HG02759 (cell line): ENCODE measurements at regions not wholly inside any gene's neighbourhood (a gene's known extent, or its start where the extent isn't known, plus 50 kb on each side); places are given as distances from the start of the nearest gene placed in this dataset.
"Not testable (repeated sequence)": the region's sequence is repeated elsewhere in the genome, so short reads cannot be mapped to it uniquely, and the experiment has no call there.

Experiments
- ATAC-seq: cut with Tn5 transposase; IDR thresholded peaks from one replicate; pipeline ENCODE4 v1.9.1; 2021; ENCODE audit warnings: mild to moderate bottlenecking, moderate library complexity; ENCODE audit not compliant: unreplicated experiment

DNA sequence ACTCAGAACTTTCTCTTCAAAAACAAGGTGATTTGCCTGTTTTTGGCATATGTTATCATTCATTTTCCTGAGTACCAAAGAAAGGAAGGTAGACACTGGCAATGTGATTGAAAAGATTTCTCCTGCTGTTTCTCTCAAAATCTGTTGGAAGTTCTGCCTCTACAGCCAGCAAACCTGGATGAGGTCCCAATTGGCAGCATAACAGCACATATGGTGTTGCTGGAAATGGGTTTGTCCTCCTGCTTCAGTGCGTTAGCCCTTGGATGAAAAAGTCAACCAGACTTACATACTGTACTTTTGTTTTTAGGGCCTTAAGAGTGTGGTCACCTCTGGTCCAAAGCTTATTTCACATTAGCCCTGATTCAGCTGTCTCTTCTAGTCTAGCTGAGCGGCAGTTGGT is 237.6 kb upstream of the MME start:
- no peak for ATAC-seq

DNA sequence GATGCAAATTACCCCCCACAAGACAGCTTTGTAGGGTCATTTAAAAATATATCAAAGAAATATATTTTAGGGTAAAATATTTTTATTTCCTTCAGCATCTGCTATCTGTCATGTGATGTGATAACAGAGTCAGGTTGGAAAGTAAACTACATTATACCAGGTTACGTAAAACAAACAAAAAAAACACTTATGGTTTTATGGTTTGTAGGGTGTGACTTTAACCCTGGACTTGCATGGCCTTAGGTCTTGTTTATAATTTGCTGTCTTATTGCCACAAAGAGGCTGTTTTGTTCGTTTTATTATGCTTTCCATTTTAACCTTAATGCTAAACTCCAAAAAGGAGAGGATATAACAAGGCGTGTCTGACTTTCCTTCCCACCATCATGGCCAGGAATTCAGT is 244.5 kb upstream of the MME start:
- no peak for ATAC-seq

DNA sequence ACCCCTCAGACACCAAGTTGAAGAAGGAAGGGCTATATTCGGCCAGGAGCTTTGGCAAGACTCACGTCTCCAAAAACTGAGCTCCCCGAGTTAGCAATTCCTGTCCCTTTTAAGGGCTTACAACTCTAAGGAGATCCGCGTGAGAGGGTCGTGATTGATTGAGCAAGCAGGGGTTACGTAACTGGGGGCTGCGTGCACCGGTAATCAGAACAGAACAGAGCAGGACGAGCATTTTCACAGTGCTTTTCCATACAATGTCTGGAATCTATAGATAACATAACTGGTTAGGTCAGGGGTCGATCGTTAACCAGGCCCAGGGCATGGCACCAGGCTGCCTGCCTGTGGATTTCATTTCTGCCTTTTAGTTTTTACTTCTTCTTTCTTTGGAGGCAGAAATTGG is 245.3 kb upstream of the MME start:
- ATAC-seq: not testable (repeated sequence)

DNA sequence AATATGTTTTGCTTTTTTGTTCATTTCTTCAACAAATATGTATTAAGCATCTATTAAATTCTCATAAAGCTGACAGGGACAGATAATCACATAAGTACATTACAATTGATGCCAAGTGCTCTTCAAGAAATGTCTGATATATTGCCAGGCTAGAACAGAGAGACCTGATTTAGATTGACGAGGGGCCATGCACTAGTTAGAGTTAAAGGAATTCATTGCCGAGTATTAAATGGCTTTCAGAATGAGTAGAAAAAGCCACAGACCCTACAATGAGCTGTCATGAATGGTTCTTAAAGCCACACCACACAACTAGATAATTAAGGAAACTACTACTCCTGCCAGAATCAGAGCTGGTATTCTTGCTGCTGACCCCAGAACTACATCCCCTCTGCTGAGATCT is 250.2 kb upstream of the MME start:
- no peak for ATAC-seq

DNA sequence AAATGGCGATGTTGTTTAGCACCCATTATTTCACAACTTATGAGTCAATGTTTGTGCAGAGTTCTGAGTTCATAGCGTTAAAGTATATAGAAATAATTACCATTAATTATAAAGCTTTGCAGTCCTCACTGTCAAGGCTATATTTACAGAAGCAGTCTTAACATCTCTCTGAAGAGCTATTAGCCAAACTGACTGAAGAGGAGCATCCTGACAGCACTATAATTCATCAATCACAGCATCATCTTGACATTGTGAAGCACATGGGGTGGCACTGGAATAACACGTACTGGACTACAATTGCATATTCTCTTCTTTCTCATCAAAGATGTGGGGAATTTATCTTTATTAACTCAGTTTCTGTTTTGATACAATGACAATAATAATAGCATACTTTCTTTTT is 260.6 kb upstream of the MME start:
- ATAC-seq: no peak

DNA sequence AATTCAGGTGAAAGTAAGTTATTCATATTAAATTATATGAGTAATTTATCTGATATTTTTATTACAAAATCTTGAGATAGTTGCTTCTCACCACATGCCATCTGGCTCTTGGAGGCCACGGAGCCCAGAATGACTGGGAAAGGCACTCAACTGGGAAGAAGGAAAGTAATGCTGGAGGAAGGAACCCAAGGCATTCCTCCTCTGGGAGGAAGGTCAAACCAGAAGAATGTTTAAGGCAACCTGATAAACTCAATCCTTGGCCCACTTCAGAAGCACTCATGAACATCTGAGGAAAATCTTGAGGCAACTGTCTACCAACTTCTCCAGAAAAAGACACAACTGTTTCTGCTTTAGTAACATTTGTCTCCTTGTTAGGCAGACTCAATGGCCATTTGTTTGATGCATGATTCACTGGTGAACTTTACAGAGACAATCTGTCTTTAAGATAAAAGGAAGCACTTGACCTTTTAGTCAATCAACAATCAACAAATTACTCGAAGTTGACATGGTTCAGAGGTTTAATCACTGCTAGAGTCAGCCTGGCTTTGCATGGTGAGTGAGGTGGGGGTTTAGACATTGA is 261.4 kb upstream of the MME start:
- ATAC-seq: no peak

GRCh38 chr3:154810017-154810416 is 270.1 kb upstream of the MME start:
- not testable (repeated sequence) for ATAC-seq

- no peak for ATAC-seq
These were observed 278.4 kb upstream of the MME start for GRCh38 chr3:154801729-154802128.

- no peak for ATAC-seq
These were observed 280.3 kb upstream of the MME start for GRCh38 chr3:154799800-154800199.

- ATAC-seq: no peak
These were observed 284.5 kb upstream of the MME start for GRCh38 chr3:154795582-154795981.

DNA sequence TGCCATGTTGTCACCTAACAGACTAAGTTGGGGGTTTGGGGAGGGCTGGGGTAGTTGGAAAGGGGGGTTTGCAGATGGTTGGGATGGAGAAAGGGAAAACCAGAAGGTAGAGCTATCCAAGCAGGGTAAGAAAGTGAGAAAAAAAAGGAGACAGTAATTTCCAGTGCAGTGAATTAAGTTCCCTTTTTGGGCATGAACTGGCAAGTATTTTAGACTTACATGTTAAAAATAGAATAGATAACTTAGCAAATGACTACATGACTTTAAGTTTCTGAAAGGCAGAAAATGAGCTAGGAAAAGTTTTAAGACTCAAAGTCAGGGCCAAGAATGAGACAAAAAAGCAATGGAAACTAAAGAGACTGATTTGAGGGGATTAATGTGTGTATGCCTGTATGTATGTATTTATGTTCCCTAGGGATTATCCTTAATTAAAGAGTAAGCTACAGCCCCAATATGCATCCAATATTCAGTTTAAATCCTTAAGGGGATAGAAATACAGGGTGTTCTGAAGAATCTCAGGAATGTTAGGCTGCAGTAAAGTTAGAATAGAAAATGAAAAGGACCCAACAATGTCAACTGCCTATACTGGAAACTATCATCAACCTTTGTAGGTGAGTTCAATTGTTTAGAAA is 285.2 kb upstream of the MME start:
- no peak for ATAC-seq

GRCh38 chr3:154794391-154794790 is 285.7 kb upstream of the MME start:
- ATAC-seq: no peak

GRCh38 chr3:154792828-154793227 is 287.3 kb upstream of the MME start:
- no peak for ATAC-seq

GRCh38 chr3:154791611-154792010 is 288.5 kb upstream of the MME start:
- no peak for ATAC-seq

GRCh38 chr3:154786724-154787123 is 293.4 kb upstream of the MME start:
- no peak for ATAC-seq

GRCh38 chr3:154783521-154783931 is 296.6 kb upstream of the MME start:
- no peak for ATAC-seq

DNA sequence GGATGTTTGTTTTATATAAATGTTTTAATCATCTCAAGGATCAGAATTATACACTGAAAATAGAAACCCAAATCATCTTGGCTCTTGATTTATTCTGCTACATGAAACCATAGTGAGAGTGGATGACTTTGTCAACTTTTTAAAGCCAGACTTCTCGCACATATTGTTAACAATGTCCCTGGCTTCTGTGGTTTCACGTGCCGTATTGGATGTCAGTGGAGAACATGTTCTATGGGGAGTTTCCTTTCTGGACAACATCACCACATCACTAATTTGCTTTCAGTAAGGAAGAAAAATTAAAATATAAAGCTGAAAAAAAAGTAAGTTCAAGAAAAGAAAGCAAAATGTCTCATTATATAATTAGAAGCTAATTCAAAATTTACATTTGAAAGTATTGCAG is 297.1 kb upstream of the MME start:
- no peak for ATAC-seq

DNA sequence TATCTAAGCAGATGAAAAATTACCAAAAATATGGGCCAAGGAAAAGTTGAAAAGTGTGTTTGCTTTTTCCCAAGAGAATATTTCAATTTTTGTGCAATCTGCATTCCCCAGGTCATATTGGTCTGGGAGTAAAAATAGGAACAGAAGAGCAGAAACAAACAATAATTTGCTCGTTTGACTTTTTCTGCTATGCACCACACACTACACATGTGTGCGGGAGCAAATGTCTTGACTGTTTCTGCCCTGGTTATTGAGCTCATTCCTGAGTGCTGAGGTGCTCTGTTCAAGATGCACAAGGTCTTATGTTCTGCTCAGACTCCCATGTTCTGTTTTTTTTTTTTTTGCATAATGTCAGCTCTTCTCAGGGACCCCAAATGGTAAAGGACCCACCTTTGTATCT is 298.0 kb upstream of the MME start:
- ATAC-seq: no peak

DNA sequence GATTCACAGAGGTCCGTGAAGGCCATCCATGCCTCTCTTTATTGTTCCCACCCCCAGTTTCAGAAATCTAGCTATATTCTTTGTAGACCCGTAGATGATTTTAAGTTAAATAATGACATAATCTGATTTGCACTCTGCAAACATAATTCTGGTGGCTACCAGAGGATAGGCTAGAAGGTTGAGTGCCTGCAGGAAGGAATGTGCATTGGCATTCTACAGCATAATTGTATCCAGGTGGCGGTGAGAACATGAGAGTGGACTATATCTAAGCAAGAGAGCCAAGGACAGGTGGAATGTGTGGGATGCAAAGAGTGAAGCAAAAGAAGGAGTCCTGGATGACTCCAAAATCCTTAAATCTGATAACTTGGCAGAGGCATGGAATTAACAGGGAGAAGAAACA is 298.5 kb upstream of the MME start:
- ATAC-seq: no peak

- ATAC-seq: no peak
These were observed 299.9 kb upstream of the MME start for GRCh38 chr3:154780263-154780662.

DNA sequence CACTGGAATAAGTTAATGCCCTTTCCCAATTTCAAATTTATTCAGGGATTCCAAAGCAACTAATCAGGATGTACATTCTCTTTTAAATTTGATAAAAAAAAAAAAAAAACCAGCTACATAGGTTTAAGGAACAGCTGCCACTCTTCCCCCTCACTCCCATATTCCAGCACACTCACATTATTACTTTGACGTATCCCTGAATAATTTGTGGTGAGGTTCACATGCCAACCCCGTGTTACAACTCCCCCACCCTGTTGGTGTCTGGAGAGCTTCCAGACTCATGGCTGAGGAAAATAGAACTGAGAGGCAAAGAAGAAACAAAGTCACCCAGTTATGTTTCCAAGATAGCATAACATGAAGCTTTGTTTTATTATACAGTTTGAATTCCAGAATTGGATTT is 300.5 kb upstream of the MME start:
- ATAC-seq: no peak

DNA sequence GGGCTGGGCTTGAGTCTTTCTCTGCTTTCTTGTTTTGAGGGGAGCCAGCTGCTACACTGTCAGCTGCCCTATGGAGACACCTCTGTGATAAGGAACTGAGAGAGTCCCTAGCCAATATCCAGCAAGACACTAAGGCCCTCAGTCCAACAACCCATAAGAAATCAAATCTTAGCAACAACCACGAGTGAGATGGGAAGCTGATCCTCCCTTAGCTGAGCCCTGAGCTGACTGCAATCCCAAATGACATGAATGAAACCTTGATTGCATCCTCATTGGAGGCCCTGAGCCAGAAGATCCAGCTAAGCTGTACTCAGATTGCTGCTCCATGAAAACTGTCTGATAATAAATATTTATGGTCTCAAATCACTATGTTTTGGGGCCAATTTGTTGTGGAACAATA is 302.1 kb upstream of the MME start:
- no peak for ATAC-seq

- ATAC-seq: no peak
These were observed 303.4 kb upstream of the MME start for GRCh38 chr3:154776549-154777225.
